ENCODE measurements at regions not wholly inside any gene's neighbourhood (a gene's known extent, or its start where the extent isn't known, plus 50 kb on each side); places are given as distances from the start of the nearest gene placed in this dataset.
"Not testable (repeated sequence)": the region's sequence is repeated elsewhere in the genome, so short reads cannot be mapped to it uniquely, and the experiment has no call there.

DNA sequence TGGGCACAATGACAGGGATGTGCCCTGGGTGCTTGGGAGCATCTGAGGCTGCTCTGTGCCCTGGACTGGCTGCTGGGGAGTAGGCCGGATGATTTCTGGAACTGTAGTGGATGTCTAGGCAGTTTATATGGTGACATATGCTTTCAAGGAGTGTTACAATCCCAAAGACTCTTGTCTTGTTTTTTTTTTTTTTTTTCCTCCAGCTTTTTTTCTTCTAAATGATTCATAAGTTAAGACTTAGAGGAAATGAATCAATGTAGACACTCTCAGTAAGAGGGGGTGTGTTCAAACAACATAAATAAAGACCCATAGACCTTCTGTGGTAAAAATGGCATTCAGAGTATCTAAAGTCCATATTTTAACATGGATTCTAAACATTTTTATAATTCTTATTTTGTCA is 706.1 kb upstream of the GOLIM4 start:
- TF ChIP-seq, protein P1, sequence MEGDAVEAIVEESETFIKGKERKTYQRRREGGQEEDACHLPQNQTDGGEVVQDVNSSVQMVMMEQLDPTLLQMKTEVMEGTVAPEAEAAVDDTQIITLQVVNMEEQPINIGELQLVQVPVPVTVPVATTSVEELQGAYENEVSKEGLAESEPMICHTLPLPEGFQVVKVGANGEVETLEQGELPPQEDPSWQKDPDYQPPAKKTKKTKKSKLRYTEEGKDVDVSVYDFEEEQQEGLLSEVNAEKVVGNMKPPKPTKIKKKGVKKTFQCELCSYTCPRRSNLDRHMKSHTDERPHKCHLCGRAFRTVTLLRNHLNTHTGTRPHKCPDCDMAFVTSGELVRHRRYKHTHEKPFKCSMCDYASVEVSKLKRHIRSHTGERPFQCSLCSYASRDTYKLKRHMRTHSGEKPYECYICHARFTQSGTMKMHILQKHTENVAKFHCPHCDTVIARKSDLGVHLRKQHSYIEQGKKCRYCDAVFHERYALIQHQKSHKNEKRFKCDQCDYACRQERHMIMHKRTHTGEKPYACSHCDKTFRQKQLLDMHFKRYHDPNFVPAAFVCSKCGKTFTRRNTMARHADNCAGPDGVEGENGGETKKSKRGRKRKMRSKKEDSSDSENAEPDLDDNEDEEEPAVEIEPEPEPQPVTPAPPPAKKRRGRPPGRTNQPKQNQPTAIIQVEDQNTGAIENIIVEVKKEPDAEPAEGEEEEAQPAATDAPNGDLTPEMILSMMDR (IDR thresholded peaks at IDR 0.05; ENCODE audit: extremely low read depth, low read depth, low read length) = no peak
- Histone ChIP-seq H3K4me1 (ENCODE audit: insufficient read depth, low read length) (peaks cover 18% of the 10 kb centered on the region), H3K79me2 (ENCODE audit: insufficient read depth, low read length) (no peaks in the 10 kb centered on the region), H4K20me1 (ENCODE audit: insufficient read depth, low read length) (no peaks in the 10 kb centered on the region), H3K27me3 (ENCODE audit: insufficient read depth, low read length) (no peaks in the 10 kb centered on the region), H2AFZ (ENCODE audit: low read length) (peak overlapping the region; percentile 78), H3K4me3 (ENCODE audit: insufficient read depth, low read length) (no peak overlapping the region), H3K4me2 (ENCODE audit: insufficient read depth, low read length) (no peak overlapping the region), H3K9me3 (ENCODE audit: low read depth, low read length) (no peaks in the 10 kb centered on the region), H3K36me3 (ENCODE audit: insufficient read depth, low read length) (no peaks in the 10 kb centered on the region), H3K27ac (ENCODE audit: low read depth, low read length) (no peak overlapping the region)
- DNase-seq (ENCODE audit: insufficient read length, low spot score, missing footprints) = peak; percentile 74

DNA sequence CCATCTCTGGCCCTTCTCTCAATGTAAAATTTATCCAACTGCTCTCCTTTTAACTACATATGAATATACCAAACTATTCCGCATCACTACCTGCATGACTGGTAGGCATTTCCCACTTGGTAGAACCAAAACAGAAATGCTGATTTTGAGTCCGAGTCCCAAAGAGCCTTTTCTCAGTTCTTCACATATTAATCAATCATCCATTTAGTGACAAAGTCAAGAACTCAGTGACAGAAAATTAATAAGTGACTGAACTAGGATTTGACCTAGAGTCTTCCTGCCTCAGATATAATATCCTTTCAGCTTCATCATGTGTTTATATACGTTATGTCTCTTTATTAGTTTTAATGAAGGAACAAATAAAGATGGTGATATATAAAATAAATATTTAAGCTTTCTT is 700.6 kb upstream of the GOLIM4 start:
- Histone ChIP-seq H4K20me1 (ENCODE audit: insufficient read depth, low read length) (no peaks in the 10 kb centered on the region), H2AFZ (ENCODE audit: low read length) (no peak overlapping the region), H3K79me2 (ENCODE audit: insufficient read depth, low read length) (no peaks in the 10 kb centered on the region), H3K27ac (ENCODE audit: low read depth, low read length) (no peak overlapping the region), H3K4me2 (ENCODE audit: insufficient read depth, low read length) (no peak overlapping the region), H3K9me3 (ENCODE audit: low read depth, low read length) (no peaks in the 10 kb centered on the region), H3K4me1 (ENCODE audit: insufficient read depth, low read length) (peaks cover 1% of the 10 kb centered on the region), H3K36me3 (ENCODE audit: insufficient read depth, low read length) (no peaks in the 10 kb centered on the region), H3K4me3 (ENCODE audit: insufficient read depth, low read length) (no peak overlapping the region), H3K27me3 (ENCODE audit: insufficient read depth, low read length) (no peaks in the 10 kb centered on the region)
- TF ChIP-seq, protein P1 (IDR thresholded peaks at IDR 0.05; ENCODE audit: extremely low read depth, low read depth, low read length) = no peak
- no peak for DNase-seq (ENCODE audit: insufficient read length, low spot score, missing footprints)

DNA sequence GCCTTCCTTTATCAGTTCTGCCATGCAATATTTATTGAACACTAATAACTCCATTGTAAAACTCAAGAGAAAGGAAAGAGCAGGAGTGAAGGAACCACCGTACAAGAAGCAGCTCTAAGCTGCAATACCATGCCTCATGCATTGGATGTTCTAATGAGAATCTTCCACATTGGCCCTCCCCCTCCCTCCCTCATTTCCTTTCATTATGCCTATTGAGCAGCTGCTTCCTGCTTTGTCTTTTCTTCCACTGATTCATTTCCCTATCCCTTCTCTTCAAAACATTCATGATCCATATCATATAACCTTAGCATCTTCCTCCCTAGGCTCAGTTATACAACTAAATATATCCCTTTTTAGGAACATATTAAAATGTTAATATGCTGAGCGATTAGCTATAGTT is 698.7 kb upstream of the GOLIM4 start:
- Histone ChIP-seq H4K20me1 (ENCODE audit: insufficient read depth, low read length) (no peaks in the 10 kb centered on the region), H3K27me3 (ENCODE audit: insufficient read depth, low read length) (no peaks in the 10 kb centered on the region), H2AFZ (ENCODE audit: low read length) (no peak overlapping the region), H3K4me1 (ENCODE audit: insufficient read depth, low read length) (no peaks in the 10 kb centered on the region), H3K9me3 (ENCODE audit: low read depth, low read length) (no peaks in the 10 kb centered on the region), H3K4me2 (ENCODE audit: insufficient read depth, low read length) (no peak overlapping the region), H3K36me3 (ENCODE audit: insufficient read depth, low read length) (no peaks in the 10 kb centered on the region), H3K4me3 (ENCODE audit: insufficient read depth, low read length) (no peak overlapping the region), H3K79me2 (ENCODE audit: insufficient read depth, low read length) (no peaks in the 10 kb centered on the region), H3K27ac (ENCODE audit: low read depth, low read length) (no peak overlapping the region)
- DNase-seq (ENCODE audit: insufficient read length, low spot score, missing footprints) = no peak
- TF ChIP-seq, protein P1 (IDR thresholded peaks at IDR 0.05; ENCODE audit: extremely low read depth, low read depth, low read length) = no peak

DNA sequence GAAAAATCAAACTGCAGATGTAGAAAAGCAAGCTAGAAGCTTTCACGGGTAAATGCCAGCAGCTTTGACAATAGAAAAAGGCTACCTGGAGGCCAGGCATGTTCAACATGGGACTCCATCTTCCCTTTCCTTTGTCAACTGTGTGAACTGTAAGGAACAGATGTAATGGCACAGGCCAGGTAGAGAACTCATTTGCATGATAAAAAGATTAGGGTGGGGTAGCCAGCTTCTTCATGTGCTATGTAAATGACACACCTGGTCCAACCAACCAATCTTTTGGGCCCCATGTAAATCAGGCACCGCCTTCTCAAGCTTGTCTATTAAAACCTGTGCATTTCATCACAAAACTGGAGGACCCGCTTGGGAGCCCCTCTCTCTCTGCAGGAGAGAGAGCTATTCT is 686.5 kb upstream of the GOLIM4 start:
- Histone ChIP-seq H3K4me3 (ENCODE audit: insufficient read depth, low read length) (no peak overlapping the region), H3K9me3 (ENCODE audit: low read depth, low read length) (no peaks in the 10 kb centered on the region), H2AFZ (ENCODE audit: low read length) (no peak overlapping the region)

DNA sequence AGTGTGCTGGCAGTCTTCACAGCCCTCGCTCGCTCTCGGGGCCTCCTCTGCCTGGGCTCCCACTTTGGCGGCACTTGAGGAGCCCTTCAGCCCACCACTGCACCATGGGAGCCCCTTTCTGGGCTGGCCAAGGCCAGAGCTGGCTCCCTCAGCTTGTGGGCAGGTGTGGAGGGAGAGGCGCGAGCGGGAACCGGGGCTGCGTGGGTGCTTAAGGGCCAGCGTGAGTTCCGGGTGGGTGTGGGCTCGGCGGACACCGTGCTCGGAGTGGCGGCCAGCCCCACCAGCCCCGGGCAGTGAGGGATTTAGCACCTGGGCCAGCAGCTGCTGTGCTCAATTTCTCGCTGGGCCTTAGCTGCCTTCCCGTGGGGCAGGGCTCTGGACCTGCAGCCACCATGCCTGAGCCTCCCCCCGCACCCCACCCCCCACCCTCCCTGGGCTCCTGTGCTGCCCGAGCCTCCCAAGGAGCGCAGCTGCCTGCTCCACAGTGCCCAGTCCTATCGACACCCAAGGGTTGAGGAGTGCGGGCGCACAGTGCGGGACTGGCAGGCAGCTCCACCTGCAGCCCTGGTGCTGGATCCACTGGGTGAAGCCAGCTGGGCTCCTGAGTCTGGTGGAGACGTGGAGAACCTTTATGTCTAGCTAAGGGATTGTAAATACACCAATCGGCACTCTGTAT is 684.4 kb upstream of the GOLIM4 start:
- H3K79me2 ChIP-seq (ENCODE audit: insufficient read depth, low read length); H3K4me3 ChIP-seq (ENCODE audit: insufficient read depth, low read length); H3K27ac ChIP-seq (ENCODE audit: low read depth, low read length); H3K27me3 ChIP-seq (ENCODE audit: insufficient read depth, low read length); H3K36me3 ChIP-seq (ENCODE audit: insufficient read depth, low read length); H3K9me3 ChIP-seq (ENCODE audit: low read depth, low read length); DNase-seq (ENCODE audit: insufficient read length, low spot score, missing footprints); H3K4me2 ChIP-seq (ENCODE audit: insufficient read depth, low read length); H2AFZ ChIP-seq (ENCODE audit: low read length); H4K20me1 ChIP-seq (ENCODE audit: insufficient read depth, low read length); H3K4me1 ChIP-seq (ENCODE audit: insufficient read depth, low read length): not testable (repeated sequence)

More for the DNA sequence above, 686.5 kb upstream of the GOLIM4 start:
- Histone ChIP-seq H4K20me1 (ENCODE audit: insufficient read depth, low read length) (no peaks in the 10 kb centered on the region), H3K79me2 (ENCODE audit: insufficient read depth, low read length) (no peaks in the 10 kb centered on the region), H3K27ac (ENCODE audit: low read depth, low read length) (no peak overlapping the region), H3K4me2 (ENCODE audit: insufficient read depth, low read length) (no peak overlapping the region), H3K4me1 (ENCODE audit: insufficient read depth, low read length) (no peaks in the 10 kb centered on the region), H3K27me3 (ENCODE audit: insufficient read depth, low read length) (no peaks in the 10 kb centered on the region), H3K36me3 (ENCODE audit: insufficient read depth, low read length) (no peaks in the 10 kb centered on the region)
- TF ChIP-seq, protein P1 (IDR thresholded peaks at IDR 0.05; ENCODE audit: extremely low read depth, low read depth, low read length) = no peak
- no peak for DNase-seq (ENCODE audit: insufficient read length, low spot score, missing footprints)
